Neural cell (in vitro differentiated cells): ENCODE measurements at regions not wholly inside any gene's neighbourhood (a gene's known extent, or its start where the extent isn't known, plus 50 kb on each side); places are given as distances from the start of the nearest gene placed in this dataset.

Experiments
- H2AFZ ChIP-seq: fragments of 200-600, 300-800 bp; sonication (generic), shearing (Covaris generic); 2 replicates; pipeline ENCODE4 v1.6.0; 2014; ENCODE audit warnings: low read depth, mild to moderate bottlenecking, antibody characterized with exemption, low read length, moderate library complexity
- H3F3A ChIP-seq: fragments of 200-600 bp; shearing (Covaris generic); 2 replicates; pipeline ENCODE4 v1.6.1; 2016; ENCODE audit warnings: mild to moderate bottlenecking, moderate library complexity, mixed read lengths, antibody characterized with exemption, low read length; ENCODE audit not compliant: insufficient read depth, poor library complexity, severe bottlenecking
- H3K27ac ChIP-seq: fragments of 200-600, 300-800 bp; sonication (generic), shearing (Covaris generic); 2 replicates; pipeline ENCODE4 v1.5.1; 2014; ENCODE audit warnings: mild to moderate bottlenecking, low read length, moderate library complexity
- H3K27me3 ChIP-seq: fragments of 300-800, 200-600 bp; sonication (generic), shearing (Covaris generic); 2 replicates; pipeline ENCODE4 v1.6.0; 2014; ENCODE audit warnings: mild to moderate bottlenecking, low read depth, low read length, moderate library complexity; ENCODE audit not compliant: insufficient read depth
- H3K36me3 ChIP-seq: fragments of 300-800, 200-600 bp; sonication (generic), shearing (Covaris generic); 2 replicates; pipeline ENCODE4 v1.5.1; 2014; ENCODE audit warnings: mild to moderate bottlenecking, antibody characterized with exemption, low read length, moderate library complexity; ENCODE audit not compliant: insufficient read depth
- H3K4me2 ChIP-seq: fragments of 300-800, 200-600 bp; sonication (generic), shearing (Covaris generic); 2 replicates; pipeline ENCODE4 v1.6.0; 2014; ENCODE audit warnings: mild to moderate bottlenecking, low read length
- H3K4me3 ChIP-seq: fragments of 300-800, 200-600 bp; sonication (generic), shearing (Covaris generic); 2 replicates; pipeline ENCODE4 v1.5.1; 2014; ENCODE audit warnings: mild to moderate bottlenecking, low read length, moderate library complexity
- H3K79me2 ChIP-seq: fragments of 200-600 bp; shearing (Covaris generic); replicated peaks from 2 replicates; pipeline ENCODE4 v1.6.0; 2014; ENCODE audit warnings: mild to moderate bottlenecking, low read length, moderate library complexity; ENCODE audit not compliant: insufficient read depth
- H3K9ac ChIP-seq: fragments of 300-800, 200-600 bp; sonication (generic), shearing (Covaris generic); 2 replicates; pipeline ENCODE4 v1.6.1; 2016; ENCODE audit warnings: mild to moderate bottlenecking, low read length, mixed read lengths
- H3K9me2 ChIP-seq: fragments of 200-600 bp; shearing (Covaris generic); 2 replicates; pipeline ENCODE4 v1.6.1; 2016; ENCODE audit warnings: mild to moderate bottlenecking, low read length, mixed read lengths; ENCODE audit not compliant: insufficient read depth
- H3K9me3 ChIP-seq: fragments of 200-600, 300-800 bp; sonication (generic), shearing (Covaris generic); 2 replicates; pipeline ENCODE4 v1.6.1; 2016; ENCODE audit warnings: mild to moderate bottlenecking, mixed run types, low read length, moderate library complexity, mixed read lengths
- H4K20me1 ChIP-seq: fragments of 200-600 bp; shearing (Covaris generic); 2 replicates; pipeline ENCODE4 v1.6.1; 2016; ENCODE audit warnings: mild to moderate bottlenecking, mixed run types; ENCODE audit not compliant: insufficient read depth
- CTCF ChIP-seq: fragments of 450-650 bp; IDR thresholded peaks from 2 replicates; pipeline ENCODE4 v1.5.1; 2014; ENCODE audit warnings: antibody characterized with exemption, mild to moderate bottlenecking, moderate library complexity; ENCODE audit not compliant: poor library complexity, severe bottlenecking
- EP300 ChIP-seq: fragments of 450-650 bp; conservative IDR thresholded peaks from 2 replicates; pipeline ENCODE4 v1.6.1; 2014; ENCODE audit warnings: antibody characterized with exemption, mild to moderate bottlenecking, moderate library complexity; ENCODE audit not compliant: poor library complexity, severe bottlenecking
- EZH2 ChIP-seq: fragments of 200-600, 300-800 bp; shearing (Covaris generic), sonication (generic); IDR thresholded peaks from 2 replicates; pipeline ENCODE4 v1.6.1; 2014; ENCODE audit warnings: antibody characterized with exemption, low read length, borderline replicate concordance, mild to moderate bottlenecking; ENCODE audit not compliant: insufficient read depth, poor library complexity, severe bottlenecking
- MXI1 ChIP-seq: fragments of 450-650 bp; conservative IDR thresholded peaks from 2 replicates; pipeline ENCODE4 v1.6.1; 2014; ENCODE audit warnings: antibody characterized with exemption, mild to moderate bottlenecking; ENCODE audit not compliant: poor library complexity, severe bottlenecking
- POLR2AphosphoS5 ChIP-seq: IDR thresholded peaks from 2 replicates; pipeline ENCODE4 v1.6.1; 2012
- RAD21 ChIP-seq: fragments of 450-650 bp; conservative IDR thresholded peaks from 2 replicates; pipeline ENCODE4 v1.6.1; 2014; ENCODE audit warnings: antibody characterized with exemption, mild to moderate bottlenecking, moderate library complexity
- REST ChIP-seq: IDR thresholded peaks from 2 replicates; pipeline ENCODE4 v1.6.1; 2012; ENCODE audit warnings: borderline replicate concordance
- SMC3 ChIP-seq: fragments of 450-650 bp; conservative IDR thresholded peaks from 2 replicates; pipeline ENCODE4 v1.6.1; 2014; ENCODE audit warnings: antibody characterized with exemption, mild to moderate bottlenecking, moderate library complexity; ENCODE audit not compliant: poor library complexity
- TAF1 ChIP-seq: IDR thresholded peaks from 2 replicates; pipeline ENCODE4 v1.6.1; 2012; ENCODE audit warnings: low read depth

GRCh38 chr4:35246493-35246892, 997.8 kb downstream of the ARAP2 start:
- Histone ChIP-seq H3K27ac (no peak overlapping the region), H3F3A (no peaks in the 10 kb centered on the region), H3K4me2 (no peak overlapping the region), H3K79me2 (no peaks in the 10 kb centered on the region), H3K4me3 (no peak overlapping the region), H3K9me2 (no peaks in the 10 kb centered on the region), H4K20me1 (no peaks in the 10 kb centered on the region), H3K9ac (no peak overlapping the region), H3K36me3 (no peaks in the 10 kb centered on the region), H3K27me3 (no peaks in the 10 kb centered on the region), H3K9me3 (no peaks in the 10 kb centered on the region), H2AFZ (no peak overlapping the region)
- TF ChIP-seq MXI1 (no peak), SMC3 (no peak), EZH2 (no peak), EP300 (no peak), REST (no peak), RAD21 (no peak), CTCF (no peak), POLR2AphosphoS5 (no peak), TAF1 (no peak)

GRCh38 chr4:35247047-35247446, 997.3 kb downstream of the ARAP2 start:
- Histone ChIP-seq H3K27ac (no peak overlapping the region), H2AFZ (no peak overlapping the region), H3F3A (no peaks in the 10 kb centered on the region), H3K9me2 (no peaks in the 10 kb centered on the region), H3K27me3 (no peaks in the 10 kb centered on the region), H3K36me3 (no peaks in the 10 kb centered on the region), H3K4me2 (no peak overlapping the region), H3K79me2 (no peaks in the 10 kb centered on the region), H3K9me3 (no peaks in the 10 kb centered on the region), H3K4me3 (no peak overlapping the region), H4K20me1 (no peaks in the 10 kb centered on the region), H3K9ac (no peak overlapping the region)
- TF ChIP-seq POLR2AphosphoS5 (no peak), EP300 (no peak), RAD21 (no peak), TAF1 (no peak), SMC3 (no peak)

GRCh38 chr4:35250331-35250730, 994.0 kb downstream of the ARAP2 start:
- H3K27me3 ChIP-seq = no peaks in the 10 kb centered on the region
- H3F3A ChIP-seq = no peaks in the 10 kb centered on the region
- H3K4me2 ChIP-seq = no peak overlapping the region
- no peaks in the 10 kb centered on the region for H4K20me1 ChIP-seq
- H3K9me3 ChIP-seq = no peaks in the 10 kb centered on the region
- H3K9ac ChIP-seq = no peak overlapping the region
- H3K36me3 ChIP-seq = no peaks in the 10 kb centered on the region
- H3K9me2 ChIP-seq = no peaks in the 10 kb centered on the region
- H2AFZ ChIP-seq = no peak overlapping the region
- no peaks in the 10 kb centered on the region for H3K79me2 ChIP-seq
- no peak overlapping the region for H3K27ac ChIP-seq
- no peak overlapping the region for H3K4me3 ChIP-seq
- TF ChIP-seq MXI1 (no peak), REST (no peak), CTCF (no peak), TAF1 (no peak), POLR2AphosphoS5 (no peak), EP300 (no peak), RAD21 (no peak), EZH2 (no peak)
